BJ (cell line): ENCODE measurements at regions not wholly inside any gene's neighbourhood (a gene's known extent, or its start where the extent isn't known, plus 50 kb on each side); places are given as distances from the start of the nearest gene placed in this dataset.

Experiments
- CTCF ChIA-PET: fragments of 350-600 bp; formaldehyde crosslinking; extraction: SDS; loops from one replicate; lab custom pipeline; 2021; ENCODE audit warnings: antibody characterized with exemption, inconsistent platforms; lab: Yijun Ruan, JAX
- POLR2A ChIA-PET: fragments of 300-600 bp; sonication (Branson Sonifier 250); formaldehyde crosslinking; extraction: SDS; loops from one replicate; lab custom pipeline; 2021; ENCODE audit warnings: antibody characterized with exemption; lab: Charles Lee
- DNase-seq: peaks from one replicate; pipeline ENCODE4 v3.0.0-alpha.2; 2011; ENCODE audit warnings: low read depth
- H3K27me3 ChIP-seq: 2 replicates; pipeline ENCODE4 v1.6.0; 2011; ENCODE audit warnings: low read length; ENCODE audit not compliant: control insufficient read depth, insufficient read depth
- H3K36me3 ChIP-seq: 2 replicates; pipeline ENCODE4 v1.5.1; 2011; ENCODE audit warnings: low read length; ENCODE audit not compliant: control insufficient read depth, insufficient read depth
- H3K4me3 ChIP-seq: 2 replicates; pipeline ENCODE4 v1.5.1; 2011; ENCODE audit warnings: low read depth, mild to moderate bottlenecking, control low read depth, low read length
- TF ChIP-seq, protein P1 (sequence below): IDR thresholded peaks from 2 replicates; pipeline ENCODE4 v1.5.1; 2011; ENCODE audit warnings: low read depth, mild to moderate bottlenecking, control low read depth, inconsistent platforms, low read length, moderate library complexity; ENCODE audit not compliant: insufficient read depth

DNA sequence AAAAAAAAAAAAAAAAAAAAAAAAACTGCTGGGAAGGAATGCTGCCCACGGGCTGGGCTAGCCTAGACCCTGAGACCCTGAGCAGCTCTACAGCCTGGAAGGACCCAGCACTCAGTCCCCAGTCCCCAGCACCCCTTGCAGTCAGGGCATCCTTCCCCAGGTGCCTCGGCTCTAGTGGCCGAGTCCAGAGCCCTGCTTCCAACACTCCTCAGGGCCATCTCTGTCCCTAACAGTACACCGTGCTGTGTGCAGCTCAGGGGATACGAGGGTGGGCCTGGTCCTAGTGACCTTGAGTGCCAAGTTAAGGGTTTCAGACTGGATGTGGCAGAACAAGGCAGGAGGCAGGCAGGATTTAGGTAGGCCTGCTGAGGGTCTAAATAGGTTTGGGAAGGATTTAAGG lies 50.2 kb upstream of the LRP8 start:
- POLR2A ChIA-PET = no interaction called here

DNA sequence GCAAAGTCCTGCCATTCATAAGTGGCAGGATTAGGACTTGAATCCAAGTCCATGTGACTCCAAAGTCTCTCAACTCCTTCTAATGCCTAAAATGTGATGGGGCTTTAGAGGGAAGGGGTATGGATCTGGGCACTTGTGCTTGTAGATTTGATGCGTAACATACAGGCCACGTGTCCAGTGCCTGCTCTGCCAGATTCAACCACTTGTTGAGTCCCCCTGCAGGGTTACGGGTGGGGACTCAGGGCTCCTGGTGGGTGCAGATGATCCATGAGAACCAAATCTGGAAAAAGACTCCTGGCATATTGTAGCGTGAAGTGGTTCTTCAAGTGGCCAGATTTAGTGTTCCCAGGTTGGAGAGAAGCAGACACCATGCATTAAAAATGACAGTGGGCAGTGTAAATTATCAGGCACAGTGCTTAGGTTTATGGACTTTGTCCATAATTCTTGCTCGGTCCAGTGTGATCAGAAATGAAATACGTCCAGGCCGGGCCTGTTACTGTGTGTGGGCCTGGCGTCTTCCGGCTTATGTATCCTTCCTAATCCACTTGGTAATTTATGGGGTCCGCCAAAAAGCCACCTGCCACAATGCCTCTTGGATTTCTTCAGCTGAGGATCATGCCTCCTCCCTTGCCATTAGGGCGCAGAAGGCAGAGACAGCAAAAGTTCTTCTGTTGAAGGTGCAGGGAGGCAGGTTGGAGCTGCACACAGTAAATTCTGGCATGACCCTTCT lies 51.2 kb upstream of the LRP8 start:
- no peaks in the 10 kb centered on the region for H3K36me3 ChIP-seq
- TF ChIP-seq, protein P1, sequence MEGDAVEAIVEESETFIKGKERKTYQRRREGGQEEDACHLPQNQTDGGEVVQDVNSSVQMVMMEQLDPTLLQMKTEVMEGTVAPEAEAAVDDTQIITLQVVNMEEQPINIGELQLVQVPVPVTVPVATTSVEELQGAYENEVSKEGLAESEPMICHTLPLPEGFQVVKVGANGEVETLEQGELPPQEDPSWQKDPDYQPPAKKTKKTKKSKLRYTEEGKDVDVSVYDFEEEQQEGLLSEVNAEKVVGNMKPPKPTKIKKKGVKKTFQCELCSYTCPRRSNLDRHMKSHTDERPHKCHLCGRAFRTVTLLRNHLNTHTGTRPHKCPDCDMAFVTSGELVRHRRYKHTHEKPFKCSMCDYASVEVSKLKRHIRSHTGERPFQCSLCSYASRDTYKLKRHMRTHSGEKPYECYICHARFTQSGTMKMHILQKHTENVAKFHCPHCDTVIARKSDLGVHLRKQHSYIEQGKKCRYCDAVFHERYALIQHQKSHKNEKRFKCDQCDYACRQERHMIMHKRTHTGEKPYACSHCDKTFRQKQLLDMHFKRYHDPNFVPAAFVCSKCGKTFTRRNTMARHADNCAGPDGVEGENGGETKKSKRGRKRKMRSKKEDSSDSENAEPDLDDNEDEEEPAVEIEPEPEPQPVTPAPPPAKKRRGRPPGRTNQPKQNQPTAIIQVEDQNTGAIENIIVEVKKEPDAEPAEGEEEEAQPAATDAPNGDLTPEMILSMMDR = no peak
- H3K27me3 ChIP-seq = no peaks in the 10 kb centered on the region; the same call in none of the 2 replicates
- ChIA-PET POLR2A (no interaction called here), CTCF (interaction anchor here (0.6 to 1.3 kb wide), 3 partner anchors 13 to 880 kb away, joined by 3 to 4 read pairs (median 3); no protein-coding TSS in a partner anchor)
- H3K4me3 ChIP-seq = no peak overlapping the region
- no peak for DNase-seq

More for the DNA sequence above, 50.2 kb upstream of the LRP8 start:
- no peaks in the 10 kb centered on the region for H3K36me3 ChIP-seq
- no peaks in the 10 kb centered on the region; the same call in none of the 2 replicates for H3K27me3 ChIP-seq
- TF ChIP-seq, protein P1 = no peak
- CTCF ChIA-PET = interaction anchor here (0.6 kb wide), 1 partner anchor 881 kb away, joined by 4 read pairs; no protein-coding TSS in a partner anchor
- DNase-seq = no peak
- no peak overlapping the region for H3K4me3 ChIP-seq

DNA sequence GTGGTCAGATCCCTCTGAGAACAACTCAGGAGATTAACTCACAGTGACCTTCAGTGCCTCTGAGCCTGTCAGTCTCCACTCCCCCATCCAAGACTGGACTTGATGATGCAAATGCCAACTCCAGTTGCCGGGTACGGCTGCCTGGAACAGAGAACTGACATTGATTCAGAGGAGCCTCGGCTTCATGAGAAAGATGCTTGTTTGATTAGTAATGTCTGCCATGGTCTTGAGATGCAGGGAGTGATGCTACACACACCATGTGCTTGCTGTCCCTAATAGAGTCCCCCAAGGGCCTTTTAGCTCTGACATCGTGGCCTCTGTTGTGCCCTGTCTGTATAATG lies 51.8 kb upstream of the LRP8 start:
- Histone ChIP-seq H3K4me3 (no peak overlapping the region), H3K27me3 (no peaks in the 10 kb centered on the region; the same call in none of the 2 replicates), H3K36me3 (no peaks in the 10 kb centered on the region)
- DNase-seq = no peak
- ChIA-PET CTCF (interaction anchor here (1.1 to 1.3 kb wide), 2 partner anchors 13 to 101 kb away, joined by 3 read pairs; no protein-coding TSS in a partner anchor), POLR2A (no interaction called here)
- TF ChIP-seq, protein P1 = no peak

DNA sequence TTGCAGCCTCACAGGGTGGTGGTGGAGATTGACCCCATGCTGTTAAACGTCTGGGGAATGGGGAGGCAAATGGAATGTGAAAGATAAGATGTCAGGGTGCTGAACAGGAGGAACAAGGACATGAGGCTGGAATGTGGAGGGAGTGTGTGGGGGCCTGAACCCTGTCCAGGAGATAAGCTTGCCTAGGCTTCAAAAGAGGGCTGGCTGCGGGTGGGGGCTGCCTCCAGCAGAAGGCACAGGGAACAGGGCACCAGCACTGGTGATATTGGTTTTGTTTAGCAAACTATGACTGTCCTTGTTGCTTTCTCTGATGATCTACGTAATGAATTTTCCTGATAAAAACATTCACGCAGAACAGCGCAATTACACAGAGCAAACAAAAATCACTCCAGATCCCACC lies 52.4 kb upstream of the LRP8 start:
- no peak overlapping the region for H3K4me3 ChIP-seq
- H3K36me3 ChIP-seq = no peaks in the 10 kb centered on the region
- H3K27me3 ChIP-seq = peaks cover under 1% of the 10 kb centered on the region
- CTCF ChIA-PET = interaction anchor here (1.0 to 1.3 kb wide), 3 partner anchors 12 to 102 kb away, joined by 3 to 4 read pairs (median 3); no protein-coding TSS in a partner anchor
- TF ChIP-seq, protein P1 = no peak
- DNase-seq = no peak
- POLR2A ChIA-PET = no interaction called here

DNA sequence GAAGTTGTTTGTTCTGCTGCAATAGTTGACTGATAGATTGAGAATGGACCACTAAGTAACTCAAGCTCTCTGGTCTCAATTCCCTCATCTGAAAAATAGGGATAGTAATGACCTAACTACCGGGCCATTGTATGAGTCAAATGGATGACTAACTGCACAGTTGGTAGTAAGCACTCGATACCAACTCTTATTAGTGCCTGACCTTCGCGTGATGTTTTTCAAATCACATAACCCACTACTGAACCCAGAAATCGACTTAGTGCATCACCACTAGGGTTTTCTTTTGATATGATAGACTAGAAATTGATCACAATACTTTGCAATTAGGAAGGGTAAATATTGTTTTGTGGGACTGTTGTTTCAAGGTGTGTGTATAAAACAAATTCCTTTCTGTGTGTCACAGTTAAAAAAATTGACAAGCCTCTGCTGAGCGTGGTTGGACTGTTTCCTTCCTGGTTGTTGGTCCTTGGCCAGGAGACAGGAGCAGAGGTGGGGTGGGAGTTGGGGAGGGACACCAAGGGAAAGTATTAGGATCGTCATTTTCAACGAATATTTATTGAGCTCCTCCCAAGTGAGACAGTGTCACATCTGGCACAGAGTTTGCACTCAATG lies 54.0 kb upstream of the LRP8 start:
- no peaks in the 10 kb centered on the region for H3K36me3 ChIP-seq
- CTCF ChIA-PET = interaction anchor here (1.5 kb wide), 1 partner anchor 26 kb away, joined by 4 read pairs; no protein-coding TSS in a partner anchor
- TF ChIP-seq, protein P1 = no peak

More for the DNA sequence above, 54.0 kb upstream of the LRP8 start:
- H3K4me3 ChIP-seq = no peak overlapping the region
- peaks cover 6% of the 10 kb centered on the region for H3K27me3 ChIP-seq
- POLR2A ChIA-PET = no interaction called here
- no peak for DNase-seq
